Left ventricle myocardium superior (tissue), 1 donor: ENCODE measurements at regions not wholly inside any gene's neighbourhood (a gene's known extent, or its start where the extent isn't known, plus 50 kb on each side); places are given as distances from the start of the nearest gene placed in this dataset.

Experiments
- ATAC-seq: fragments of 200-7000 bp; cut with Tn5 transposase; one replicate; pipeline ENCODE4 v1.9.1; 2020; ENCODE audit warnings: mild to moderate bottlenecking, moderate library complexity
- DNase-seq: peaks from one replicate; pipeline ENCODE4 v3.0.0-alpha.2; 2020
- intact Hi-C: fragments of 100-400 bp; cut with micrococcal nuclease; formaldehyde crosslinking; loops from one replicate; pipeline ENCODE4 v1.11.0; 2022
- donor health status: DM: no; HTN: yes; CAD: no; lungs with severe emphysema.

DNA sequence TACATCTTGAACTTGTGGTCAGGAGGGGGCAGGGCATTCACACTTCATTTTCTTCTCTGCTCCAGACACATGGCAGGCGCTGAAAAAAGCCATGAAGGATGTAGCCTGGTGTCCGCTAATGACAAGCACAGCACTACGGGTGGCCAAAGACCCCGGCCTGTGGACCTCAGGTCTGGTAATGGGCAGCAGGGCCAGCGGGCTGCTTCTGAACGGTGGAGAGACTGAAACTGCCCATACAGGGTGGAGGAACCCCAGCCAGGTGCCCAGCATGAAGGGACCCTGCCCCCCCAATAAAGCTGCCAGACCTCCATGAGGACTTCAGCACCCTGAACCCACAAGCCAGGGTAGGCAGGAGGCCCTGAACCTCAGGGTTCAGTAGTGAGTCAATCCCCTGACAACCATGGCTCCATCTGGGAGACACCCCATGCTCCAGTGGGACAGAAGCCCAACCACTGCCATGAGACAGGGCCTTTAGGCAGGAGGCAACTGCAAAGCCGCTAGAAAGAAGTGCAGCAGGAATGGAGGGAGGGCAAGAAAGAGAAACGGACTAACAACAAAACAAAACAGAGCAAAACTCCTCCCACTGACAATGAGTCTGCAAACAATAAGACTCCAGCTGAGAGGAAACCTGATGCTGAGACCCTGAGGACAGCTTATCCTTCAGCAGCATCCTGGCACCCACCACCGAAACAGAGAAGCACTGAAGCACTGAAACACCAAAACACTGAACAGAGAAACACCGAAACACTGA lies 140.2 kb upstream of the PPP2R2D start:
- DNase-seq (no peak), ATAC-seq (no peak)
- intact Hi-C loops: no loop called here

DNA sequence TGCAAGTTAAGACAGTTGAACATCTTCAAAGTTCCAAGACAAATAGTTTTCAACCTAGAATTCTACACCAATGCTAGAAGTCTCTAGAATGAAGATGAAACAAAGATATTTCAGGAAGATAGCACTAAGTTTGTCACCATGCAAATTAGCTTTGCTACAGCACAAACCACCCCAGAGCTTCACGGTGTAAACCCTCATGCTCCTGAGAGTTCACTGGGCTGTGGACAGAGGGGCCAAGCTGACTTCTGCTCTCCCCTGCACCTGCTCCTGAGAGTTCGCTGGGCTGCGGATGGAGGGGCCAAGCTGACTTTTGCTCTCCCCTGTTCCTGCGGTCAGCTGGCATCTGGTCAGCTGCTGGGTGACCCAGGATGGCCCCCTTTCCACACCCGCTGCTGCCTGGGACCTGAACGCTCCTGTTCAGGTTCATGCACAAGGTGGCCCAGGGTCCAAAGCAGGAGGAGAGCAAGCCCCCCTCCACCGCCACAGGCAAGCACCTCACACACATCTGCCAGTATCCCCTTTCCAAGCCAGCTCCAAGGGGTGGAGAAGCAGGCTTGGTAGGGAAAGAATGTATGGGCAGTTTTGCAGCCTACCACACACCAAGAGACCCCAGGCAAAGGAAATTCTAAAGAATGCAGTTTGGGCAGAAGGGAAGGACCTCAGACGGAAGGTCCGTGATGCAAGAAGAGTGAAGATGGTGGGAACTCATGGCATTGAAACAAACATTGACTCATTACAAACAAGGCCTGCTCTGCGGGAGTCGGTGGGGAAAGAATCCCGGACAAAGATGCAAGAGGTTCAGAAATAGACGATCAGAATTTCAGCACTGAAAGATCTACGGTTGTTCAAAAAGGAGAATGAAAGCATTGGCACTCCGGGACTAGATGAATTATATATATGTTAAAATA lies 137.8 kb upstream of the PPP2R2D start:
- no peak for ATAC-seq
- intact Hi-C loops: no loop called here
- DNase-seq: no peak

DNA sequence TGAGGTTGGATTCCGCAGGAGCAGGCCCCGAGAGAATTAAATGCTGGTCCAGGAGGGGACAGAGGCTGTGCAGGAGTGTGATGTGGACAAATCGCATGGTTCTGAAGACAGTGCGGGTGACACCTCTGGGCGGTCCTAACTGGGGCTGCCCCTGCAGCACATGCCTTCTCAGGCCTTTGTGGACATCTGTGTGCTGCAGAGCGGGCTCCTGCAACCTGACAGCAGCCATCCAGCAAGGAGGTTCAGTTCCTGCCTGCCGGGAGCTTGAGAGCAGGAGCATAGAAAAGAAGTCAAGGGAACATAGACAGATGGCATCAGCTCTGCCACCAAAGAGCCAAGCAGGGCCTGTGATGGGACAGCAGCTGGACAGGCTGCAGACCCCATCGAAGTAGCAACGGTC lies 135.9 kb upstream of the PPP2R2D start:
- intact Hi-C loops: no loop called here
- no peak for ATAC-seq

DNA sequence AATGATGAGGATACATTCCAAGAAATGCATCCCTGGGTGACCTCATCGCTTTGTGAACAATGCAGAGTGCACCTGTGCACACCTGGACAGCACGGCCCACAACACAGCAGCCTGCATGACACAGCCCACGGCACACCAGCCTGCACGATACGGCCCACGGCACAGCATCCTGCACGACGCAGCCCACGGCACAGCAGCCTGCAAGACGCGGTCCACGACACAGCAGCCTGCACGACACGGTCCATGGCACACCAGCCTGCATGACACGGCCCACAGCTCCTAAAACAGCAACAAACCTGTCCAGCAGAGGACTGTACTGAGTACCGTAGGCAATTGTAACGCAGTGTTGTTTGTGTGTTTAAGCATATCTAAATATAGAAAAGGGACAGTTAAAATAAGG lies 134.7 kb upstream of the PPP2R2D start:
- DNase-seq (no peak), ATAC-seq (no peak)
- intact Hi-C loops: no loop called here

More for the DNA sequence above, 135.9 kb upstream of the PPP2R2D start:
- no peak for DNase-seq

DNA sequence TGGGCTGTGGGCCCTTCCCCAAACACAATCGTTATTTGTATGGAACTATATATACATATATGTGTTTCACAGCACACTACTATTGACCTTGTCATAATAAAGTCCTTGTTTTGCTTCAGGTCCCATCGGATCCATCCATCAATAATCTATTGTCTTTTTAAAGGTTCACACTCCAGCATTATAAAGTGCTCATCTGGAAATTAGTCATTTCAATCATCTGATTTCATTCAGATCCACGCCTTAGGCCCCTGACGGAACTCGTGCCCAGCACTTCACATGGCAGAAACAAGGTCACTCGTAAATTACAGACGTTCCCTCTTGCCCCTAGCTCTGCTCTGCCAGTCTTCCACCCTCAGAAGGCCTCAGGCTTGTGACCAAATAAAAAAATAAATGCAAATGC lies 133.1 kb upstream of the PPP2R2D start:
- ATAC-seq: no peak
- intact Hi-C loops: no loop called here
- no peak for DNase-seq

DNA sequence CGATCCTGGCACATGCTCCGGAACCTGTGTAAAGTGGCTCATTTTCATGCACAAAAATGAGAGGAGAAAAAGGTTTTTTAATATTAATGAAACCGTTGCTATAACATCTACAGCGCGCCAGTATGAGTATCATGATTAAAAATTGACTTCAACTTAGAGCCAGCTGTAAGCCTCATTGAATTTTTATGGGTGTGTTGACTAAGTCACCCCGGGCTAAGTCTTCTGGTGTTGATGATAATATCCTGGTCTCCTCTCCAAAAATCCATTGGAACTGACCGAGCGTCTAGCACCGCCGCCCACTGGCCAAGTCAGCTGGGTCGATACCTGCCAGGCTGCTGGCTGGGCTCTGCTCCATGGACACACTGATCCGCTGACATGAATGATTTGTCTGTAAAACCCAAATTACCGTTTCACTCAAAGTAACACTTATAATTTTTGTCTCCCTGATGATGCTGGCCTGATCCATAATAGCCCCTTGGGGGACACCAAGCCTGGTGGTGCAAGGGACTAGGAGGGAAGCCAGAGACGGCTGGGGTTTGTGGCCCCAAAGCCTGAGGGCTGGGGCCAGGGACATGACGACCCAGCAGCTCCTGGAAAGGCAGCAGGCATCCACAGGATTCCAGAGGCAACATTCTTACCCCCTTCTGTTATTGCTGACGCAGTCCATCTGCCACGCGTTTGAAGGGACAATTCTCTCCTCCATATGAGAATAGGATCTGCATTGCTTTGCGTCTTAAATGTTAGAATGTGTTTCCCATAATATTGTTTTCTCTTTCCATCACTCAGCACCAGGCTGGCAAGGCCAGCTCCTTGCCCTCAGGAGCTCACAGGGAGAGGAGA lies 131.0 kb upstream of the PPP2R2D start:
- ATAC-seq: no peak
- DNase-seq: no peak
- intact Hi-C loops: no loop called here

DNA sequence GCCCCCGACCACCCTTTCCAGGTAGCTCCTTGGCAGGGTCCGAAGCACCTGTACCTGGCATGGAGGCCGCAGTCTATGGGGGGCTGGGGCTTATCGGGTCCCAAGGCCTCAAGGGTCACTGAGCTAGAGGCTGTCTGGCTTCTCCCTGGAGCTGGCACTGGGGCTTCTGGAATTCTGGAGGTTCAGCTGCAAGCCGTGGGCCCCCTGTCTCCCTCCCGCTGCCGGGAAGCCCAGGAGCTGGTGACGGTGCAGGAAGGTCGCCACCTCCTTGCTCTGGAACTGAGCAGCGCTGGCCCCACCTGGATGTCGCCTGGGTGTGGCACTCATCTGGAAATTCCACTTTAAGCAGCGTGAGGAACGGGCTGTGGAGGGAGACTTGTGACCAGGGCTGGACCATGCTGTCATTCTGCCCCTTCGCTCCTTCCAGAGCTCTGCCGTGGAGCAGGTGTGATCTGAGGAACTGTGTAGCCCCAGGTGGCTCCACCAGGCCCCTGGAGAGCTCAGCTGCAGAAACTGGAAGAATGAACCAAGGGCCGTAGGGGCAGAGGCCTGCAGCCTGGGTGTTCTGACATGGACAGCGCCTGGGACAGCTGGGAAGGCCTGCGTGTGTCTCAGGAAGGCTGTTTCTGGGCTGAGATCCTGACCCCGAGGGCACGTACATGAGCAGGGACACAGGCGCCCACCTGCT lies 129.7 kb upstream of the PPP2R2D start:
- no peak for ATAC-seq

DNA sequence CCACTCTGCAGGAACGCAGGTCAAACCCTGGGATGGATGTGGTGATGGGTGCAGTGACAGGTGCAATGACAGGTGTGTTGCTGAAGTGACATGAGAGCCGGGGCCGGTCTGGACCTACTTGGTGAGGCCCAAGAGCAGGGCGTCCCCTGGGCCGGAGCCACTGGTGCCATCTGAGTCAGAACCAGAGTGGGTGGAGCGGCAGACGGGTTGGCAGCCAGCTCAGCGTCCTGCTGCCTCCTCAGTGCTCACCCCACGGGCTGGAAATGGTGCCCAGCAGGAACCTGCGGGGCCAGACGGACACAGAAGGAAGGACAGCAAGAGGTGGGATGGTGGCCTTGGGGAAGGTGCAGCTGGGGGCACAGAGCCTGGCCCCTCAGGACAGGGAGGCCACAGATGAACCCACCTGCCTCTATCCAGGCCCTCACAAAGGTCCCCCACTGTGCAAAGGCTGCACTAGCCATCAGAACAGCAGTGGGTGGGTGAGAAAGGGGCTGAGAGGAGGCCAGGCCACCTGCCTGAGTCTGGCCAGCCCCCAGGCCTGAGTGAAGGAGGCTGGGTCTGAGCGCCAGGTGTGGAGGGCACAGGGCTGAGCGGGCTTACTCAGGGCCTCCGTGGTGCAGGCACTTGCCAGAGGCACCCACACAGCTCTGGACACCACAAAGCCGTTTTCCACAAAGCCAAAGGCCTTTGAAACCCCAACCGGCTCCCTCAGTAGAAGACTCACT lies 129.0 kb upstream of the PPP2R2D start:
- DNase-seq (no peak), ATAC-seq (no peak)
- intact Hi-C loops: no loop called here

More for the DNA sequence above, 129.7 kb upstream of the PPP2R2D start:
- intact Hi-C loops: no loop called here
- DNase-seq: no peak

DNA sequence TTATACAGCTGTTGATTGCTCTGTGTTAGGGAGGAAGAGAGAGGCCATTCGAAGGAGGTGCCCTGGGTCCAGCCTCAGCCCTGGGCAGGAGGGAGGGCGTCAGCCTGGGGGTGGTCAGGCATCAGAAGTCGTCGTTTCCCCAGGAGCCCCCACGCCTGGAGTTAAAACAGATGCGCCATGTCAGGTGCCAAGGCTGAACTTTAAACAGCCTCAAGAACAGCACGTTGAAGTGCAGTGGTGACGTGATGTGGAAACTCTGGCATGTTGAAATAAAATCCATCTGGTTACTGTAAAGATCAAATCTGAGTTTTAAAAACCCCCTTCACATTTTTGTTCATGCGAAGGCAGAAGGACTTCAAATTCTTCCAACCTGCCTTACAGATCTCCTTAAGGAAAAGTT lies 128.4 kb upstream of the PPP2R2D start:
- no peak for DNase-seq
- intact Hi-C loops: no loop called here
- ATAC-seq: no peak

DNA sequence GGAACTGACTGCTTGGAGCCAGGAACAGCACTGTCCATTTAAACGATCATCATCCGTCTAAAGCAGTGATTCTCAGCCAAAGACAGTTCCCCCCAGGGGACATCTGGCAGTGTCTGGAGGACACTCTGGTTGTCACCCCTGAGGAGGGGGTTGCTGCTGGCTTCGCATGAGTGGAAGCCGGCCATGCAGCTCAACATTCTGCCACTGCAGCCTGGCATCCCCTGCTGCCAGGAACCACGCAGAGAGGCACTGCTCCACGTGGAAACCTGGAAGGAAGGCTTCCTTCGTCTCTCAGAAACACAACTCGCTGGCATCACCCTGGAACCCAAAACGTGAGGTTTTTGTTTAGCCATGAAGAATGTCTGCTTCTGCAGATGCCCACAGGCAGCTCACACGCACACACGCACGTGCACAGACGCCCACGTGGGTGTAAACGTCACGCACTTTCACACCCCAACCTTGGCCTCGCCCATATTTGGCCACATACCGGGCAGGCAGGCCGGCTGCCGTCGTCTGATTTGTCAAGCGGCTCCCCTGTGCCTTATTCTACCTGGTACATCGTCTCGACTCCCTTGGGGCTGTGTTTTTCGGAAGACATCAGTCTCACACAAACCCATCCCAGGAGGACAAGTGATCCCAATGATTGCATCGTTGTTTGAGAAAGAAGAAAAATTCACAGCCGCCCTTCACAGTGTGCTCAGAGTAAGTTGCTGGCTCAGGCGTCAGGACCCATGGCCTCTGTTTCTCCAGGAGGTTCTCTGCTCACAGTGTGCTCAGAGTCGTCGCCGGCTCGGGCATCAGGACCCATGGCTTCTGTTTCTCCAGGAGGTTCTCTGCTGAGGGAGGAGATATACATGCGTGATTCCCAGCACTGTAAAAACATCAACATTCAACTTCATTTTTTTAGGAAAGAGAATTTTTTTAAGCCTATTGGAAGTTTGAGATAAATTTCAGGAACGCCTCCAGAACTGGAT lies 127.2 kb upstream of the PPP2R2D start:
- DNase-seq (no peak), ATAC-seq (no peak)
- intact Hi-C loops: no loop called here

DNA sequence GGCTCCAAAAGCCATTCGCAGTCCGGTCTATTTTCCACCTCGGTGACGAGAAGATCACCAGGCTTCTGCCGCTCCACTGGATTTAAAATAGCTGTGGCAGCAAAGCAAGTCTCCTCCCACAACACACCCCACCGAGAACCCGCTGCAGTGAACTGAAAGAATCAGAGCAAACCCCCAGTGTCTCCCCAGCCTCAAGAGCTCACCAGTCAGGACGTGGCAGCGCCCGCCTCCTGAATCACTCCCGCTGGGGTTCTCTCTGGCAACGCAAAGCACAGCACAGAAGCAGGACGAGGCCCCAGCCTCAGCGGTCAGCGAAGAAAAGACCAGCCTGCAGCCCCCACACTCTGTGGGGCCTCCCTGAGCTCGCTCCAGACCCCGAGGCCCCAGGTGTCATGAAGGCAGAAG lies 126.1 kb upstream of the PPP2R2D start:
- intact Hi-C loops: no loop called here
- DNase-seq: no peak
- ATAC-seq: no peak

DNA sequence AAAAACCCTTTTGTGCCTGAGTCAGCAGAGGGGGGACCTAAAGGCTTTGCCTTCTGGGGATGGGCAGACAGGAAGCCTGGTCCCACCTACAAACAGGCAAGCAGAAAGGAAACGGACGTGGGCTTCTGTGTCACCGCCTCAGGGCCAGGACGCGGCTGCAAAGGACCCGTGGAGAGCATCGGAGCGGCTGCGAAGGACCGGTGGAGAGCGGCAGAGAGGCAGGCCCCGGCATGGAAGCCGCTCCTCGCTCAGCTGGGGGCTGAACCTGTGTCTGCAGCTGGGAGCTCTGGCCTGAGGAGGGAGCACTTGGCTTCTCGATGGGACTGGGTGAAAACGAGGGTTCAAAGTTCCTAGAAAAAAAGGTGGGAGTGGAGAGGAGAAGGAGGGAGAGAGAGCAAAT lies 125.4 kb upstream of the PPP2R2D start:
- DNase-seq (no peak), ATAC-seq (no peak)
- intact Hi-C loops: no loop called here

DNA sequence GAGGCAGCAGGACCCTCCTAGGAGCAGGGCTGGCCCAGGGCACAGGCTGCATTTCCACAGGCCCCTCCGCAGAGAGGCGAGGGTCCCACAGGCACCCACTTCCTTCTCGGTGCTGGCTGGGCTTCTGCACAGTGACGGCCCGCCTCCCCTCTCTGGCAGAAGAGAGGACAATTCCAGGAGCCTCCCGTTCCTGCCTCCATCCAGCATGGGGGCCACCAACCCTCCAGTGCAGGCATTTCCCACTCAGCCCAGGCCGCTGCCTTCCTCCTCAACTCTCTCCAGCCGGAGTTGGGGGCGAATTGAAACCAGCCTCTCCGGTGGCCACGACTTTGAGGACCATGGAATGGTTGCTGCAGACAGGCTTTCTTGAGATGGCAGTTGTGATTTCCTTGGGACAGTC lies 125.0 kb upstream of the PPP2R2D start:
- DNase-seq: no peak
- intact Hi-C loops: no loop called here
- ATAC-seq: no peak

DNA sequence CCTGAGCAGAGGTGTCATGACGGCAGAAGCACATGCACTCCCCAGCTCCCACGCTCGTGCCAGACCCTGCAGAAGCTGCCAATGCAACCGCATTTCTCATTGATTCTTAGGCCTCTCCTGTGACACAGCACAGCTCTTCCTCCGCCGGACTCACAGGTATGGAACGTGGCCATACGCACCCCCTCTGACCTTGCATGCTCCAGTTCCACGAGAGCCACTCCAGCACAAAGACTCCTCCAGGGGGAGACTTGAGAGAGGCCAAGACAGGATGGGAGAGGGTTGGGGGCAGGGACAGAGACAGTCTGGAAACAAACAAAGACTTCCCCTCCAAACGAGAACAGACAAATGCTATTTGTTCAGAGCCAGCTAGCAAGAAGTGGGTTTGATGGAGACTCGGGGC lies 124.3 kb upstream of the PPP2R2D start:
- intact Hi-C loops: no loop called here
- DNase-seq (no peak), ATAC-seq (no peak)

DNA sequence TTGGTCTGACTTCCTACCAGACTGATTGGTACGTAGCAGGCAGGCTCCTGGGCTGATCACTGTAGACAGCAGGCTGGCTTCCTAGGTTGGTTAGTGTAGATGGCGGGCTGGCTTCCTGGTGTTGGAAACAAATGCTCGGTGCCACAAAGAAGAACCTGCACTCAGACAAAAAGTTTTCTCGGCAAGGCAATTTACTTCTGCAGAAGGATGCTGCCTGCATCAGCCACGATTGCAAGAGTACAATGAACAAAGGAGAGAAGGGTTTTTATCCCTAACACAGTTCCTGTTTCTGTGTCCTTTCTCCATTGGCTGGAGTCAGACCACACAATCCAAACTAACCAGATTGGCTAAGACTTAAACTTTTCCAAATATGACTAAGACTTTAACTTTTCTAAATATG lies 123.6 kb upstream of the PPP2R2D start:
- no peak for ATAC-seq
- intact Hi-C loops: no loop called here

DNA sequence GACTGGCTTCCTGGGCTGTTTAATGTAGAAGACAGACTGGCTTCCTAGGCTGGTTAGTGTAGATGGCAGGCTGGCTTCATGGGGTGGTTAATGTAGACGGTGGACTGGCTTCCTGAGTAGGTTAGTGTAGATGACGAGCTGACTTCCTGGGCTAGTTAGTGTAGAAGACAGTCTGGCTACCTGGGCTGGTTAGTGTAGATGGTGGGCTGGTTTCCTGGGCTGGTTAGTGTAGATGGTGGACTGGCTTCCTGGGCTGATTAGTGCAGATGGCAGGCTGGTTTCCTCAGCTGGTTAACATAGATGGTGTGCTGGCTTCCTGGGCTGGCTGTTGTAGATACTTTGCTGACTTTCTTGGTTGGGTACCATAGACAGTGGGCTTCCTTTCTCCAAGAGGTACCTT lies 122.9 kb upstream of the PPP2R2D start:
- intact Hi-C loops: no loop called here
- ATAC-seq: no peak
- no peak for DNase-seq

More for the DNA sequence above, 123.6 kb upstream of the PPP2R2D start:
- no peak for DNase-seq

DNA sequence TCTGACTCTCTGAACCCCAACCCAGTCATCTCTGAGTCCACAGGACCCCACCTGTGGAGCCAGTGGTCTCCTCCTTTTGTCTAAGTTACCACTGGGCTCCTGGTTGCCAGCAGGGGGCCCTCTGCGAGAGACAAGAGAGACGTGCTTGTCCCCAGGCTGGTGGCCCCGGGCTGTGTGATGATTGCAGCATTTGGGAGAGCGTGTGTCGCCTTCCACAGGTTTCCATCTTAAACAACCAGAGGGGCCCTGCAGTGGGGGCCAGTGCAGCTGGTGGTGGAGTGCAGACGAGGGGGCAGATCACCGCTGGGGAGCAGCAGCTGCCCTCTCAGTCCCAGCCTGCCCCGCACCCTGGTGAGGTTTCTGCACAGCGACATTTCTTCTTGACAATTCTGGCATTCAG lies 122.4 kb upstream of the PPP2R2D start:
- ATAC-seq: no peak
- intact Hi-C loops: no loop called here
- DNase-seq: no peak
